Stimulated activated CD8-positive, alpha-beta memory T cell treated with anti-CD3 and anti-CD28 coated beads, Interleukin-4, amount 100 ng/mL, for 24 hours (primary cell): ENCODE measurements at regions not wholly inside any gene's neighbourhood (a gene's known extent, or its start where the extent isn't known, plus 50 kb on each side); places are given as distances from the start of the nearest gene placed in this dataset.

ENCODE experiments used
- DNase-seq: peaks from one replicate; pipeline ENCODE4 v3.0.0-alpha.2; 2020; ENCODE audit warnings: low read depth

DNA sequence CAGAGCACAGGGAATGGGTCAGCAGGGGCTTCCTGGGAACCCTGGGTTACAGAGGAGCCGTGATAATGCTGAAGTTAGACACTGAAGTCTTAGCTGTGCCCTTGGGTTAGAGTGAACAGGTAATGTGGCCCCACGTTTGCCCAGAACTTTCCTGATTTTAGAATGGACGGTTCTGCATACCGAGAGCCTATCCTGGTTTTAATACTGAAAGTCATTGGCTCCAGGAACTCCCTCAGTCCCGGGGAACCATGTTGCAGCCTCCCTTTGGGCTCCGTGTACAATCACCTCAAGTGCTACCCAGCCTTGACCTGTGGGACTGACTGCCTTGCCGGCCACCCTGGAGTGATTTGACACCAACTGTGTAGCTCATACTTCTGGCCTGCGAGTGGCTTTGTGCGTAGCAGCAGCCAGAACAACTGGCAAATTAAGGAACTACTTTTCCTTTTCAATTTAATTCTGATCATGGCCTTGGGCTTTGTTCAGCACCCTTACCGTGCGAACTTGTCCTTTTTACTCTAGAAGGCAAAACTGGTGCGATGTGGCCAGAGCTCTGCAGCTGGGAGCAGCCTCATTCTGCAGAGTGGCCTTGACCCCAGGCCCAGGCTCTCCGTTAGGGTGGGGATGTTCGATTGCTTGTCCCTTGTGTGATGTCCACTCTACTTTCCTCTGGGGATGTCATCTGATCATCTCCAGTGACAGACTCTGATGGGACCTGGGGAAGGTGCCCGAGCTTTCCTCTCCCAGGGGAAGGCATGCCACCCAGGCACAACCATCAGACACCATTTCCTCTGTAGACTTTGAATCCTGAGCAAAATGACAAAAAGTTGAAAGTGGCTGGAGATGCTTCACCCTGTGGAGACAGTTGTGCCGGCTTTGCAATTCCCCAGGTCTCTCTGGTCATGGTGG, 265.9 kb downstream of the GLRX3 start:
- no peak for DNase-seq

DNA sequence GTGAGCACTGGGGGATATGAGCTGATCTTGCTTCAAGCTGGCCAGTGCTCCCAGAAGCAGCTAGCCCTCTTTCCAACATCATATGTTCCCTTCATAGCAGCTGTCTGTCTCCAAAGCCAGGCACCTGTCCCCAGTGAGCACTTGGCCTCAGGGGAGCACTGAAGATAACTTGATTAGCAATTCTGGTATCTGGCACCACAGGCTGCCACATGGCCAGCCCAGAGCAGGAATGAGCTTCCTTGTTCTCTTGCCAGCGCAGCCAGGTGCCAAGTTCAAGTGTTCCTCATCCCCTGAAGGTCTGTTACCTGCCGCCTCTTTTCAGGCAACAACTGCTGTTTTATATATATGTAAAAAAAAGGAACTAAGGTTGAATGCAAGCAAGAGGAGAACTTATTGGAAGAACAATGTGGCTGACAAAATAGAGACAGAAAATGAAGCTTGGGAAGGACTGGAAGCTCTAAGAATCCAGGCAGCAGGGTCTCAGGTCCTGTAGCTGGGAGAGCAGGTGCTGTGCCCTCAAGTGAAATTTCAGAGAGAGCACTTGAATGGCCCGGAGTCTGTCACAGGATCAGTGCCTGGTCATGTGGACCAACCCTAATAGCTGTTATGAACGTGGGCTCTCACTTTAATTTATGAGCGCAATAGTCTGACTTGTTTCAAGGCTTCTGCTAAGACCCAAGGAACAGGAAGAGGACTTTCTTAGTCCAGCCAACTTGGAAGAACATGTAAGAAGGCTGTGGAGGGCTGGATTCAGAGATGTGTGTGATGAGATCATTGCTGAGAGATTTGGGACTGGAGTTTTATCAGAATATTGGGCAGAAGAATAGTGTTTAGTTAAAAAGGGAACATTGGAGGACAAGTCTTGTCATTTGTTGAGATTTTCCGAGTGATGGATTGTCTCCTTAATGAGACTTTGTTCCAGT, 267.2 kb downstream of the GLRX3 start:
- DNase-seq = no peak

DNA sequence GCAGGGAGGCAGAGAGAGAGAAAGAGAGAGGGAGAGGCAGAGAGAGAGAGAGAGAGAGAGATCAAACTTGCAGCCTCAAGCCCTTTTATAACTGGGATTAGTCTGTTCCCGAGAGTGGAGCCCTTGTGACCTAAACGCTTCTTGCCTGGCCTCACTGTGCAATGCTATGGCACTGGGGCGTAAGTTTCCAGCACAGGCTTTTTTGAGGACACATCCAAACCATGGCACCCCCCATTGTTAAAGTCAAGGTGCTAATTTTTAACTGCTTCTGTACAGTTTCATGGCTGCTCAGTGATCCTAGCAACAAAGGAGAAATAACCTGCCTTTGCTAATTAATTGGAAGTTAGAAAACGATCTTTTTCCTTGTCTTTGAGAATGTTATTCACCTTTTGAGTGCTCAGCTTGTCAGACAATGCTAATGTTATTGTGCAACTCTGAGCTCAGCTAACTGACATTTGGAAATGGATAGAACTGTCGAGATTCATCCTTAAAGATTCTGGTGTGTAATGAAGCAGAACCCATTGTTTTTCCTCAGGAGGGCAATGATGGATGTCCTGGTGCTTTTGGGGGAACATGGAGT, 268.4 kb downstream of the GLRX3 start:
- DNase-seq = no peak

DNA sequence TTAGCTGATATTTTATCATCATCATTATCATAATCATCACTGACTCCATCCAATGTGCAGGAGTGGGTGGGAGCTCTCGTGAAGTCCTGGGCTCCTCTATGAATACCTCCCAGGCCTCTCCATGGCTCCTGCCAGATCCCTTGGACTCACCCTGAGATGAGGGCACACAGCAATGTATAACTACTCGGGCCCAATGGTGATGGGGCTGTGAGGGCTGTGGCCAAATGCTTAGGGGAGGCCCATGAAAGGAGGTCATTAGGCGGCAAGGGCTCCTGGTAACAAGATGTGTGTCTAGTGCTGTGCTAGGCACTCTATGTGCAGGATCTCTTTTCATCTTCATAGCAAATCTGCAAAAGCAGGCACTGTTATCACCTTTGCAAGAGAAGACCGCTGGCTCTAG, 270.9 kb downstream of the GLRX3 start:
- DNase-seq = no peak

DNA sequence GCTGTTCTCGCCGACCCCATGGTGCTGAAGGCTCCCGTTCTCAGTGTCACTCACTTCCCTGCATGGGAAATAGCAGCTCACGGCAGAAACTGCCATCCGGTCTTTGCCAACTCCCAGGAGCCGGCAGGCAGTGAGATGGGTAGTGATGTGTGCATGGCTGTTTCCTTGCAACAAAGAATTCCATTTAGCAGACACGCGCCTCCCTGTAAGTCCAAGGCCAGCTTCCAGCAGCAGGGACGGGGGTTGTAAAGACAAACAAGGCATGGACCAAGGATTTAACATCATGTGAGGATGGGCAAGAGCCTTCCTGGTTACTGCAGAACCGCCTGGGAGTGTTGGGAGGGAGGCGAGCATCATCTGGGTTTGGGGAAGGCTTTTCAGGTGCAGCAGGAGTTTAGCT, 273.1 kb downstream of the GLRX3 start:
- no peak for DNase-seq

DNA sequence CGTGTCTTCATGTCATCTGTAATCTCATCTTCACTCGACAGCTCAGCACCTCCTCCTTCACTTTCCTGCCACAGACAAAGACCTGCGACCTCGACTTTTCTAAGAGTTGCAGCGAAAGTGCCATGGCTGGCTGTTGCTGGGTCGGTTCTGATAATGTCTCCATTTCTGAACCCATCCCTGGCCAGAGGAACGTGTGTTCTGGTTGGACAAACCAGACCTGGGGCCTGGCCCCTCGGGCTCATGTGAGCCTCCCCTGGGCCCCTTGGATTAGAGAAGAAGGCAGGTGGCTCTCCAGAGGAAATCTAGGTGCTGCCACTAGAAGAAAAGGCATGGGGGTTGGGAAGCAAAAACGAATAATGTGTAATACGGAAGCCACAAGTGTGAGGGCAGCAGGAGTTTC, 273.7 kb downstream of the GLRX3 start:
- DNase-seq = no peak

DNA sequence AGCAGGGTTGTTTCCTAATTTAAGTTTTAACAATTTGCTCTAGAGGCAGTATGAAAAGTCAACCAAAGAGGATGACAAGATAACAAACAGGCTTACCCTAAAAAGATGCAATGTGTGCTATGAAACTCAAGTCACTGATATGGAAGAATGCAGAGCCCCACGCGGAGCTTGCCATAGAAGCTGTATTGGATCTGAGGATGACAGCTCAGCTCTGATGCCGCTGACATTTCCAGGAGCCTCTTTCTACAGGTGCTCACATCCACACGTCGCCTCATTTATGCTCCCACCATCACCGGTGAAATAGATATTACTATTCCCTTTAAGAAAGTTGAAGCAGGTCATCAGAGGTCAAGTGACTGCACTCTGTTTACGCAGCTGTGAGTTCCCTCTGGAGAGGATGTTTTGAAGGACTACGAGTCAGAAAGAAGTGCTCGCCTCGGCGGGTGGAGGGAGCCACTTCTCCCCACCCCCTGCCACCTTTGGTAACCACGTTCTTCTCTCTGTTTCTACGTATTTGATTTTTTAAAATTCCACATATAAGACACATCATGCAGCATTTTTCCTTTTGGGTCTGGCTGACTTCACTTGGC, 275.4 kb downstream of the GLRX3 start:
- DNase-seq = no peak

DNA sequence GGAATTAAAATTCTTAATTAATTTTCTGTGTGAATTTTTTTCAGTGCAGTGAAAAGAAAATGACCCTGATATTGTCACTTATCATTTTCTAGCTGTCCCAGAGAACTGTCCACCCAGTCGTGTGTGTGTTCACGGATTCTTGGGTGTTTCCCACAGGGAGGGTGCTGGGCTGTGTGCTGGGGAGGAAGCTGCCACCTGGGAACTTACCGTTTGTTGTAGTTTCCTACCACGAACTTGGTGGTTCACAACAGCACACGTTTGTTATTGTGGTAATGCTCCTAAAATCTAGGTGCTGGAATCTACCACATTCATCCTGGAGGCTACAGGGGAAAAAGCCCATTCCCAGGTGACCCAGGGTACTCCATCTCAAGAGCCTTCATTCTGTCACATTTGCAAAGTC, 276.1 kb downstream of the GLRX3 start:
- no peak for DNase-seq

DNA sequence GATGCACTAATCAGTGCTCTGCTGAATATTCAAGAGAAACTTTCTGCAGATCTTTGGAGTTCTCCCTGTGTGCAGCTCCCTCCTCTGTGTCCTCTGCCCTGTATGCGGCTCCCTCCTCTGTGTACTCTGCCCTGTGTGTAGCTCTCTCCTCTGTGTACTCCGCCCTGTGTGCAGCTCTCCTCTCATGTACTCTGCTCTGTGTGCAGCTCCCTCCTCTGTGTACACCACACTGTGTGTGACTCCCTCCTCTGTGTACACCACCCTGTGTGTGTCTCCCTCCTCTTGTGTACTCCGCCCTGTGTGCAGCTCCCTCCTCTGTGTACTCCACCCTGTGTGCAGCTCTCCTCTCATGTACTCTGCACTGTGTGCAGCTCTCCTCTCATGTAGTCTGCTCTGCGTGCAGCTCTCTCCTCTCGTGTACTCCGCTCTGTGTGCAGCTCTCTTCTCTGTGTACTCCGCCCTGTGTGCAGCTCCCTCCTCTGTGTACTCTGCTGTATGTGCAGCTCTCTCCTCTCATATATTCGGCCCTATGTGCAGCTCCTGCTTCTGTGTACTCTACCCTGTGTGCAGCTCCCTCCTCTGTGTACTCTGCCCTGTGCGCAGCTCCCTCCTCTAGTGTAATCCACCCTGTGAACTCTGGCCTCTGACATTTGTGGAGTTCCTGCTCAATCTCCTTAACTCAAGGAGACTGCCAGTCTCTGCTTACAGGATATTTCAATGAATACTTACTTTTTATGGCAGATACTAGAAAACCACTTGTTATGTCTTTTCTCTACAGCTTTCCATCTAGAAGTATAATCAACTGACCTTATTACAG, 280.4 kb downstream of the GLRX3 start:
- no peak for DNase-seq

DNA sequence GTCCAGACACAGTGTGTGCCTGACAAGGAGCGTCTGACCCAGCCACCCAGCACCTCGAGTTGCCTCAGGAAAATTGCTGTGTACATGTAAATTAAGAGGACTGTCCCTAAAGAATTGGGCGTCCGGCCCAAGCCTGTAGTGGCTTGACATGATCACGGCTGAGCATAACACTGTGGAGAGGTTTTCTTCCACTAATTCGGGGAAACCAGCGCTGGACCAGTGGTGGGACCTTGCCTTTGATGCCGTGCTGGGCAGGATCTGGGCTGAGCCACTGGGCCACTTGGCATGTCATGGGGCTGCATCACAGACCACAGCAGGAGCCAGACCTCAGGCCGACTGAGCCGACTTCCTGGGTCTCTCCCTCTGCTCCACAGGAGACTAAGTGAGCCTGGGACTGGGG, 282.5 kb downstream of the GLRX3 start:
- no peak for DNase-seq

DNA sequence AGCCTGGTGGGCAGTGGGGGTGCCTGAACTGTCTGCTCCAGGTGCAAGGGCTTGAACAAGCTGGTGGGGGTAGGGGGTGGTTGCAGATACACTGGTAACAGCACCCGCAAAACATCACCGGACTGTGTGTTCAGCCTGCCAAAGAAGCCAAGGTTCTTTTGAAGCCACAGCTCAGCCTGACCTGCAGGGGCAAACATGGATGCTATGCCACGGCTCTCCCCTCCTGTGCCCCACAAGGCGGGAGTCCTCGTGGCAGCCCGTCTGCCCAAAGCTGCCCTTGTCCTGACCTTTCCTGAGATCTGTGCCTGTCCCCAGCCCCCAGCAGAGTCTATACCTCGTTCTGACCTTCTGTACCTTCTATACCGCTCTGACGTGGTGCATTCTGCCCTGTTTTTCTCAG, 285.7 kb downstream of the GLRX3 start:
- no peak for DNase-seq

DNA sequence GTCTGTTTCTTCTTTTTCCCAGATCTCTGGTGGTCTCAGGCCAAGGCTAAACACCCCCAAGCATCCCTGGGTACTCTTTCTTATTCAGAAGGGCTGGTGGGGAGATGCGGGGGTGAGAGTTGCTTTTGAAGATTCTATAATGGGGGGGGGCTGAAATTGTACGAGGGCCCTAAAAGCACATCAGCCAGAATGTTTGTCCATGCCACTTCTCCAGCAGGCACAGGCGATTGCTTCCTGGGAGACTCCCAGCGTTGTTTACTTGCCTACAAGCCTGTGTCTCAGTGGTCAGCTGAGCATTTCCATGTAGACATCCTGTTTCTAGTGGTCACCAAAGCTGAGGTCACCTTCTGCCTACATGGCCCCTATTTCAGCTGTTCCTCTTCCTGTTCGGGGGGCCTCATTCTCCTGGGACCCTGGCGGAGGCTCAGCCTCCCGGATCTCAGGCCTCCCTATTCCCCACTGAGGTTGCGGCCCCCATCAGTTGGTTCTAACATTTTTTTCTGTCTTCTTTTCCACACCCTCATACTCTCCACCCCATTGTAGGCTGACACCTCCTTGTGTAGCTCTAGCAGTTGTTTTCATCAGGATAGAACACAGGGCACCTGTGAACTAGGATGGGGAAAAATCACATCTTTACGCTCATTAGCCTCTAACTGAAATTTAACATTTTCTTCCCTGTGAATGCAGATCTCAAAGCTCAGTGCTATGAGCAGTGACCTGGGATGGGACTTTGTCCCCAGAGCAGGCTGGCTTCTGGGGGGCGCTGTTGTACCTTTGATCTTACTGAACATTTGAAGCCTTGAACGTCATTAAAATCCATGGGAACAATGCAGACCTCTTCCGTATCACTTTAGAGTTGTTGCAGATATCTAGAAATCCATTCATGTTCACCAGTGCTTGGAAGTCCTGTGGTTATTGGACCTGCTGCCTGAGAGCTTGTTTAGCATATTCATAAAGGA, 286.5 kb downstream of the GLRX3 start:
- no peak for DNase-seq

DNA sequence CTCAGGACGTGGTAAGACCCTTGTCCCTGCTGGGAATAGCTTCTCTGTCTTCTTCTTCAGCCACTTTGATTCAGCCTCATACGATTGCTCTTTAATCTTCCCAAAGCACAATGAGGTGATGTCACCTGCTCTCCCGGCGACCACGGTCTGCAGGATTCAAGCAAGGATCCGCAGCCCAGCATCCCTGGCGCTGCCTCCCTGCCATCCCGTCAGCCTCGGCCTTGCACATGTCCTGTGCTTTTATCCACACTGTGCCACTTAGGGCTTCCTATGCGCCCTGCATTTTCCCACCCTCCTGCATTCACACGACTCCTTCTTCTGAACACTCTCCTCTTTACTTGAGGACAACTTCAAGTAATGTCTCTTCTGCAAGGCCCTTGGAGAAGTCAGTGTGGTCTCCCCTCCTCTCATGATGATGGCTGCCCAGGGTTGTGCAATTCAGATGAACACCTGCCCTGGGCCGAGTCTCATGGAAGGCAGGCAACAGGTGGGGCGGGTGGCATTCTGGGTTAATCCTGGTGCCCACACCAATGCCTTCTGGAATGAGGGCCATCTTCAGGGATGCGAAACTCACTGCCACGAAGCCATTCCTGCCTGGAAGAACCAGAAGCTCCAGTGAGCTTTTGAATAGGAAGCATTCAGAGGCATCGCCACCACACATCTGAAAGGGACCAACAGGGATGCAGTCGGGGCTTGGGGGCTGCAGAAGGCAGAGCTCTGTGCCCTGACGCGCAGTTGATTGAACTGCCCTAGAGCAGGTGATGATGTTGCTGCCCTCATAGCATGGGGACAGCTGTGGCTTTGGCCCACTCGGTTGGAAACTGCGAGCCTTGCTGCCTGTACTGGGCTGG, 287.5 kb downstream of the GLRX3 start:
- DNase-seq = no peak

DNA sequence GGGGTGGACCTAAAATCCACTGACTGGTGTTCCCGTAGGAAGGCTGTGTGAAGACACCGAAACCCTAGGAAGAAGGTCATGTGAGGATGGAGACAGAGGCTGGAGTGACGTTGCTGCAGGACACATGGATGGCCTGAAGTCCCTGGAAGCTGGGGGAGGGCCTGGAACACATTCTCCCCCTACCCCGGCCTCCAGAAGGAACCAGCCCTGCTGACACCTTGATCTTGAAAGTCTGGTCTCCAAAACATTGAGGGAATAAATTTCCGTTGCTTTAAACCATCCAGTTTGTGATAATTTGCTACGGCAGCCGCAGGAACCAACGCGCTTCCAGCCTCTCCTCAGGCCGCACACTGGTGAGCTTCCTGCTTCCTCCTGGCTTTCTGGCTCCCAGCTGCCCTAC, 288.2 kb downstream of the GLRX3 start:
- DNase-seq = no peak

DNA sequence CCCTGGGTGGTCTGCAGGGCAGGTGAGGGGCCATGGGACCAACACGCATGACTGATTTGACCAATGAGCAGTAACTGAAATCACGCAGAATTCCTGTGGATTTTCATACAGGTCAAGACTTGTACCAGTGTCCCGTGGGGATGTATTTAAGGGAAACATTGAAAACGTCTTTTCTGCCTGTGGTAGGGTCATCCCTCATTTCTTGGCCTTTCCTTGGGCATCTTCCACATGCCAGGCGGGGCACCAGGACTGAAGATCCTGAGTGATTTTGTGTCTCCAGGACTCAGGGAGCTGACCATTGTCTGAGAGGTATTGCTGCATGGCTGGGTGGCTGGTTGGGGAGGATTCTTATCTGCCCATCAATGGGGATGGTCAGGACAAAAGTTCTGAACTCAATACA, 289.0 kb downstream of the GLRX3 start:
- DNase-seq = no peak

DNA sequence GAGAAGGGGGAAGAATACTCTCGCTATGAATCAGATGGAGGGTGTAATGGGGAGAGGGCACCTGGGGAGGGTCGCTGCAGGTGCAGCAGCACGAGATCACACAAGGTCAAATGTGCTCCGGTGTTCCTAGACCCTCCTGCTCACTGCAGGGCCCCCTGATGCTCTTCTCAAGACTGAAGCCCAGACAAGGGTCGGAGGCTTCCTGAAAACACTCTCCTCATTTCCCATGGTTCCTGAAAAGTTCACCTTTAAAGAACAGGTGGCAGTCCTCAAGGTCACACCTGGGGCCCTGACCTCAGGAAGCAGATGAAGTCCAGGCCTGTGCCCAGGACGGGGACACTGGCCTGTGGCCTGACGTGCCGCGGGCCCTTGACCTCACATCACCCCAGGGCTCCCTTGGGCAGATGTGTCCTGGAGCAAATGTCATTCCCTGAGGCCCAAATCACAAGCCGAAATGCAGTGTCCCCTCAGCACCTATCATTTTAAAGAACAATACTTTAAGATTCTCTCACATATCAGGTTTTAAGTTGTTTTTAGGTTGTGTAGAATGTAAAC, 289.8 kb downstream of the GLRX3 start:
- DNase-seq = no peak

DNA sequence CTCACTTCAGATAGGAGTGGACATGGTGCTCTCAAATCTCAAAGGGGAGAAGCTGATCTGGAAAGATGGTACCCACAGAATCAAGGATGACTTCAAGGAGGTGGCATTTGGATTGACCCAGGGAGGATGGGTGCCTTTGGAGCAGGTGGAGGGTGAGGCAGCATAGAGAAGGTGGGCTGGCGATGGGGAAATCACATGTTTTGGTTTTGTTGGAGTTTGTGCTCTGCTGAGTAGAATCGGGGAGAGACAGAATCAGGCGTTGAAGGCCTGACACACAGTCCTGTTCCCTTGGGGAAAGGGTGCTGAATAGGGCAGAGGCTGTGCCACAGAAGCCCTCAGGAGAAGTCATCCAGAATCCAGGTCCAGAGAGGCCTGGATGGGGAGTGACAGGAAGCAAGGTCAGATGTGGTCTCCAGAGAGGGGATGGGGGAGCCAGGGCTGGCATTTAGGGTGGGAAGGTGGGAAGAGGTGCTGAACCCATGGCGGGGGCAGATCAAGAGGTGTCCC, 291.1 kb downstream of the GLRX3 start:
- no peak for DNase-seq

DNA sequence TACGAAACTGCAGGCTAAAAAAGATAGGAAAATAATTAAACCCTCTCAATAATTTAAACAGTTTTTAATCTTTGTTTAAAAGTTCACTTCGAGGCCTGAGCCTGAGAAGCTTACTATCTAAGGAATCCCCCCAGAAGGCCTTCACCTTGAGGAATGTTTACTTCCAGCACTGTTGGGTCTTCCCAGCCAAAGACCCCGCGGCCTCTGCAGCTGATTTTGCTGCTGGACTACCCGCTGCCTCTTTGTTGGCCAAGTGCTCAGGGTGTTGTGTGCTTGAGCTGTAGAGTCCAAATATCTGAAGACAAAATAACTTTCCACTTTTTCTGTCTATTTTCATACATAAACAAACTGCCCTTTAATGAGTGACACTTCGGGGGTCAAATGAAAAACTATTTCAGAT, 292.7 kb downstream of the GLRX3 start:
- DNase-seq = no peak

DNA sequence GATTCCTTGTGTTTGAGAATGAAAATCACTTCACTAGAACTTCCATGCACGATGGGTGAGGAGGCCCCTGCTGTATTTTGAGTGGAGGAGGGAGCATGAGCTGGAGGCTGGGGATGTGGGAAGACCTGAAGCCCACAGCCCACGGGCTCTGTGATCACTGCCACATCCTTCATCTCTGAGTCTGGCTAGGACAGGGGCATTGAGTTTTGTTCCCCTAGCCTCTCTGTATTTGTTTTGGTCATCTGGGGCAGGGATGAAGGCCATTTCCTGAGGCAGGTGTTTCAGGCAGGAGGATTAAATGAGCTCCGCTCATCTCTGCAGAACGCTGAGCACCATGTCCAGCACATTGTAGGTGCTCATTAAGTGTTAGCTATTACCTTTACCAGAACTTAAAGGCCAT, 293.6 kb downstream of the GLRX3 start:
- no peak for DNase-seq
